ACHN (cell line): ENCODE measurements at regions not wholly inside any gene's neighbourhood (a gene's known extent, or its start where the extent isn't known, plus 50 kb on each side); places are given as distances from the start of the nearest gene placed in this dataset.

Experiments used
- DNase-seq: peaks from one replicate; pipeline ENCODE4 v3.0.0-alpha.2; 2015
- in situ Hi-C: cut with HindIII; loops from 2 replicates; pipeline ENCODE4 v1.10.0; 2017; ENCODE audit warnings: low sequenced_read_pairs, low pct_ligation_motif_present, low pct_unique_long_range_greater_than_20kb

- in situ Hi-C loops, result no loop called here
- DNase-seq, result no peak
Observed at GRCh38 chr14:56888274-56888673, 78.0 kb upstream of the OTX2 start.

GRCh38 chr14:56887216-56887615 is 76.9 kb upstream of the OTX2 start:
- no peak for DNase-seq
- in situ Hi-C loops, result no loop called here

GRCh38 chr14:56886471-56887062 is 76.3 kb upstream of the OTX2 start:
- in situ Hi-C loops, result no loop called here
- no peak for DNase-seq

- DNase-seq, result no peak
- in situ Hi-C loops, result no loop called here
Observed at GRCh38 chr14:56885825-56886224, 75.5 kb upstream of the OTX2 start.

GRCh38 chr14:56884617-56885016 is 74.3 kb upstream of the OTX2 start:
- no peak for DNase-seq
- in situ Hi-C loops, result no loop called here

- in situ Hi-C loops, result no loop called here
- DNase-seq, result no peak
Observed at GRCh38 chr14:56881181-56881580, 70.9 kb upstream of the OTX2 start.

- in situ Hi-C loops, result no loop called here
- no peak for DNase-seq
Observed at GRCh38 chr14:56878766-56879165, 68.5 kb upstream of the OTX2 start.

- in situ Hi-C loops, result no loop called here
Observed at GRCh38 chr14:56875104-56875675, 64.9 kb upstream of the OTX2 start.

GRCh38 chr14:56874375-56874774 is 64.1 kb upstream of the OTX2 start:
- in situ Hi-C loops, result no loop called here
- no peak for DNase-seq

More at GRCh38 chr14:56875104-56875675, 64.9 kb upstream of the OTX2 start:
- DNase-seq, result no peak

- DNase-seq, result no peak
- in situ Hi-C loops, result no loop called here
Observed at GRCh38 chr14:56870336-56870735, 60.1 kb upstream of the OTX2 start.

- no peak for DNase-seq
- in situ Hi-C loops, result no loop called here
Observed at GRCh38 chr14:56868660-56869059, 58.4 kb upstream of the OTX2 start.

GRCh38 chr14:56862836-56863235 is 52.6 kb upstream of the OTX2 start:
- in situ Hi-C loops, result no loop called here

GRCh38 chr14:56860441-56860840 is 50.2 kb upstream of the OTX2 start:
- in situ Hi-C loops, result no loop called here
- DNase-seq, result no peak

More at GRCh38 chr14:56862836-56863235, 52.6 kb upstream of the OTX2 start:
- no peak for DNase-seq
